H1 (cell line): ENCODE measurements at regions not wholly inside any gene's neighbourhood (a gene's known extent, or its start where the extent isn't known, plus 50 kb on each side); places are given as distances from the start of the nearest gene placed in this dataset.

Experiments
- CTCF ChIA-PET: fragments of 300-600 bp; sonication (Branson Sonifier 250); formaldehyde crosslinking; loops from one replicate; lab custom pipeline; 2021; ENCODE audit not compliant: partially characterized antibody; lab: Charles Lee
- POLR2A ChIA-PET: fragments of 300-600 bp; sonication (Branson Sonifier 250); formaldehyde crosslinking; loops from one replicate; lab custom pipeline; 2021; ENCODE audit warnings: inconsistent platforms; ENCODE audit not compliant: partially characterized antibody; lab: Charles Lee
- DNase-seq, 2 experiments: peaks; one replicate each; pipeline versions ENCODE4 v3.0.0 to v3.0.0-alpha.2; 2010 to 2022; ENCODE audit warnings: low spot score in 2 of 2, low read depth in 1 of 2, mixed read lengths in 1 of 2
- FAIRE-seq: peaks from 2 replicates; lab custom pipeline; 2011; peaks lifted over from hg19 to GRCh38; lab: Jason Lieb, UNC
- H2AFZ ChIP-seq: 2 replicates; pipeline ENCODE4 v1.8.1; 2012; ENCODE audit warnings: low read length, inconsistent platforms
- H2AK5ac ChIP-seq: 2 replicates; pipeline ENCODE4 v1.6.1; 2013; ENCODE audit warnings: low read depth, low read length
- H2BK120ac ChIP-seq: replicated peaks from 2 replicates; pipeline ENCODE3; 2013; ENCODE audit warnings: low read depth, low read length, inconsistent platforms
- H2BK12ac ChIP-seq: 2 replicates; pipeline ENCODE4 v1.6.1; 2013; ENCODE audit warnings: low read depth, low read length
- H2BK15ac ChIP-seq: 2 replicates; pipeline ENCODE4 v1.6.1; 2013; ENCODE audit warnings: low read length
- H2BK20ac ChIP-seq: 2 replicates; pipeline ENCODE4 v1.6.1; 2013; ENCODE audit warnings: low read length
- H2BK5ac ChIP-seq: 2 replicates; pipeline ENCODE4 v1.6.1; 2013; ENCODE audit warnings: low read depth, low read length
- H3K14ac ChIP-seq: 2 replicates; pipeline ENCODE4 v1.6.1; 2013; ENCODE audit warnings: inconsistent platforms; ENCODE audit not compliant: insufficient read length
- H3K18ac ChIP-seq: 2 replicates; pipeline ENCODE4 v1.6.1; 2013; ENCODE audit warnings: low read length; ENCODE audit errors: extremely low read depth
- H3K23ac ChIP-seq: 2 replicates; pipeline ENCODE4 v1.6.1; 2013; ENCODE audit warnings: inconsistent platforms; ENCODE audit not compliant: insufficient read length
- H3K23me2 ChIP-seq: 2 replicates; pipeline ENCODE4 v1.6.1; 2013; ENCODE audit warnings: low read depth, low read length
- H3K27ac ChIP-seq: 2 replicates; pipeline ENCODE4 v1.6.1; 2011; ENCODE audit warnings: low read depth, low read length, inconsistent platforms
- H3K27me3 ChIP-seq, 4 experiments: replicated peaks in 1 of 4; 1 replicate in 1 of 4; 2 replicates in 3 of 4; pipeline versions ENCODE4 v1.6.1 to v1.8.1; 2011 to 2013; ENCODE audit warnings: low read length in 3 of 4, mild to moderate bottlenecking in 3 of 4, inconsistent platforms in 2 of 4, mixed read lengths in 2 of 4, moderate library complexity in 1 of 4; ENCODE audit not compliant: control insufficient read depth in 3 of 4, insufficient read depth in 3 of 4; ENCODE audit errors: extremely low read depth in 1 of 4
- H3K36me3 ChIP-seq, 4 experiments: 2 replicates each; pipeline versions ENCODE4 v1.6.1 to v1.8.1; 2011 to 2013; ENCODE audit warnings: mild to moderate bottlenecking in 4 of 4, low read length in 3 of 4, moderate library complexity in 2 of 4, control low read depth in 1 of 4, inconsistent platforms in 1 of 4; ENCODE audit not compliant: insufficient read depth in 4 of 4, control insufficient read depth in 2 of 4
- H3K4ac ChIP-seq: replicated peaks from 2 replicates; pipeline ENCODE3; 2013; ENCODE audit warnings: low read length, low read depth, mixed read lengths, inconsistent platforms; ENCODE audit not compliant: insufficient read length
- H3K4me1 ChIP-seq, 4 experiments: replicated peaks in 1 of 4; 1 replicate in 1 of 4; 2 replicates in 3 of 4; pipeline versions ENCODE4 v1.6.1 to v1.8.1; 2011 to 2013; ENCODE audit warnings: low read length in 3 of 4, inconsistent platforms in 2 of 4, mixed read lengths in 1 of 4; ENCODE audit not compliant: insufficient read depth in 4 of 4, control insufficient read depth in 3 of 4
- H3K4me2 ChIP-seq, 2 experiments: 2 replicates each; pipeline versions ENCODE4 v1.6.1 to v1.8.1; 2011 to 2013; ENCODE audit warnings: low read depth in 2 of 2, low read length in 2 of 2, control low read depth in 1 of 2, inconsistent platforms in 1 of 2, mild to moderate bottlenecking in 1 of 2; ENCODE audit not compliant: insufficient read depth in 1 of 2
- H3K4me3 ChIP-seq, 4 experiments: fragments of 200-600, 300-600 bp in 1 of 4; sonication (generic), shearing (Covaris generic), sonication (Bioruptor Twin) in 1 of 4; 2 replicates each; pipeline versions ENCODE4 v1.5.1 to v1.8.1; 2011 to 2016; ENCODE audit warnings: low read length in 4 of 4, low read depth in 3 of 4, control low read depth in 2 of 4, inconsistent platforms in 2 of 4, mild to moderate bottlenecking in 2 of 4, mixed read lengths in 1 of 4, moderate library complexity in 1 of 4; ENCODE audit not compliant: insufficient read depth in 2 of 4; ENCODE audit errors: extremely low read depth in 1 of 4
- H3K56ac ChIP-seq: replicated peaks from 2 replicates; pipeline ENCODE3; 2013; ENCODE audit warnings: low read depth, mild to moderate bottlenecking, mixed read lengths, low read length, inconsistent platforms; ENCODE audit not compliant: insufficient read length
- H3K79me1 ChIP-seq: 2 replicates; pipeline ENCODE4 v1.6.1; 2013; ENCODE audit warnings: low read depth, low read length, control low read depth
- H3K79me2 ChIP-seq, 2 experiments: 2 replicates each; pipeline versions ENCODE4 v1.6.1 to v1.8.1; 2012 to 2013; ENCODE audit warnings: low read length in 2 of 2, mild to moderate bottlenecking in 2 of 2, inconsistent platforms in 1 of 2; ENCODE audit not compliant: insufficient read depth in 2 of 2, control insufficient read depth in 1 of 2
- H3K9ac ChIP-seq, 4 experiments: replicated peaks in 1 of 4; 1 replicate in 1 of 4; 2 replicates in 3 of 4; pipeline versions ENCODE4 v1.6.1 to v1.8.1; 2011 to 2013; ENCODE audit warnings: low read depth in 3 of 4, low read length in 3 of 4, control low read depth in 2 of 4, mild to moderate bottlenecking in 2 of 4, moderate library complexity in 2 of 4, inconsistent platforms in 1 of 4; ENCODE audit errors: extremely low read depth in 1 of 4
- H3K9me3 ChIP-seq, 2 experiments: 2 replicates each; pipeline versions ENCODE4 v1.6.1 to v1.8.1; 2012 to 2013; ENCODE audit warnings: mild to moderate bottlenecking in 2 of 2, moderate library complexity in 2 of 2, control low read depth in 1 of 2, inconsistent platforms in 1 of 2, low read depth in 1 of 2, low read length in 1 of 2, mixed read lengths in 1 of 2; ENCODE audit not compliant: insufficient read depth in 2 of 2
- H4K20me1 ChIP-seq, 2 experiments: replicated peaks in 1 of 2; 2 replicates each; pipeline versions ENCODE3 to v1.8.1; 2011 to 2013; ENCODE audit warnings: inconsistent platforms in 2 of 2, low read length in 2 of 2, mild to moderate bottlenecking in 1 of 2; ENCODE audit not compliant: insufficient read depth in 2 of 2, control insufficient read depth in 1 of 2
- H4K5ac ChIP-seq: 2 replicates; pipeline ENCODE4 v1.6.1; 2013; ENCODE audit warnings: low read length, low read depth, mixed read lengths, inconsistent platforms; ENCODE audit not compliant: insufficient read length
- H4K8ac ChIP-seq: 2 replicates; pipeline ENCODE4 v1.8.0; 2013; ENCODE audit warnings: mild to moderate bottlenecking, moderate library complexity, low read length, inconsistent platforms; ENCODE audit not compliant: insufficient read depth; ENCODE audit errors: extremely low read depth
- H4K91ac ChIP-seq: replicated peaks from 2 replicates; pipeline ENCODE3; 2013; ENCODE audit warnings: low read length, mixed read lengths, inconsistent platforms; ENCODE audit not compliant: insufficient read length
- BCL11A ChIP-seq, 2 experiments: IDR thresholded peaks; one replicate each; pipeline ENCODE4 v1.6.1; 2011; ENCODE audit warnings: low read depth in 2 of 2, low read length in 2 of 2, mild to moderate bottlenecking in 2 of 2
- CEBPB ChIP-seq: IDR thresholded peaks from 2 replicates; pipeline ENCODE4 v1.6.1; 2012; ENCODE audit warnings: low read depth, low read length
- KDM1A ChIP-seq: fragments of 200-600, 300-600 bp; sonication (generic); IDR thresholded peaks from 2 replicates; pipeline ENCODE4 v1.7.1; 2016; ENCODE audit warnings: mild to moderate bottlenecking, low read length, borderline replicate concordance
- KDM5A ChIP-seq: fragments of 200-600 bp; IDR thresholded peaks from 2 replicates; pipeline ENCODE4 v1.7.1; 2012; ENCODE audit warnings: mild to moderate bottlenecking, low read length, inconsistent platforms, mixed read lengths
- NANOG ChIP-seq: IDR thresholded peaks from 2 replicates; pipeline ENCODE4 v1.6.1; 2011; ENCODE audit warnings: low read length, low read depth, mild to moderate bottlenecking, inconsistent platforms; ENCODE audit not compliant: insufficient read depth, poor library complexity, severe bottlenecking
- POLR2A ChIP-seq, 2 experiments: IDR thresholded peaks; 1 replicate in 1 of 2; 2 replicates in 1 of 2; pipeline ENCODE4 v1.6.1; 2011; ENCODE audit warnings: low read depth in 2 of 2, low read length in 2 of 2, mild to moderate bottlenecking in 2 of 2; ENCODE audit errors: control extremely low read depth in 1 of 2
- RBBP5 ChIP-seq: IDR thresholded peaks from 2 replicates; pipeline ENCODE4 v1.7.1; 2012; ENCODE audit warnings: low read depth, mild to moderate bottlenecking, inconsistent platforms, low read length, moderate library complexity, borderline replicate concordance
- RXRA ChIP-seq: IDR thresholded peaks from 2 replicates; pipeline ENCODE4 v1.6.1; 2011; ENCODE audit warnings: low read depth, mild to moderate bottlenecking, low read length, moderate library complexity; ENCODE audit not compliant: insufficient read depth
- TAF1 ChIP-seq: IDR thresholded peaks from 2 replicates; pipeline ENCODE4 v1.6.1; 2011; ENCODE audit warnings: mild to moderate bottlenecking, low read depth, low read length
- TF ChIP-seq, protein P1 (sequence below): IDR thresholded peaks from 2 replicates; pipeline ENCODE4 v1.6.1; 2012; ENCODE audit warnings: low read length, inconsistent platforms

DNA sequence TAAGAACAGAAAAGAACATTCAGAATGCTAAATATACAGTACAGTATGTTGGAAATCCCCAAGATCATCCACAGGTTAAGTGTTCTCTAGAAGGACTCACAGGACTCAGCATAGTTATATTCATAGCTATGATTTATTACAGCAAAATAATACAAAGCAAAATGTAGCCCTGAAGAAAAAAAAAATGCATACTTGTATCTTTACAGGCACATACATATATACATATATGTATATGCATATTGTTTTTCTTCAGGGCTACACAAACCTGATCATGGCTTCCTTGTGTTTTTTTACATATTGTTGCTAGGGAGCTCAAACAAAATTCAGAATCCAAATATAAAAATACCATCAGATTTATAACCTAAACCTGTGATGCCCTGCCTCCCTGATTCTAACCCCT lies 78.5 kb downstream of the TUBA3C start:
- Histone ChIP-seq H3K56ac (no peak overlapping the region), H3K18ac (no peak overlapping the region), H2BK20ac (no peak overlapping the region), H3K27me3 (no peaks in the 10 kb centered on the region), H2AK5ac (no peak overlapping the region), H3K36me3 (no peaks in the 10 kb centered on the region), H4K91ac (no peak overlapping the region), H3K4me2 (no peak overlapping the region), H3K79me2 (no peaks in the 10 kb centered on the region), H3K79me1 (no peaks in the 10 kb centered on the region), H2AFZ (no peak overlapping the region), H3K4me3 (no peak overlapping the region), H2BK120ac (no peak overlapping the region), H3K14ac (no peak overlapping the region), H3K4me1 (no peaks in the 10 kb centered on the region), H2BK12ac (no peak overlapping the region), H2BK15ac (no peak overlapping the region), H3K9ac (no peak overlapping the region), H4K20me1 (no peaks in the 10 kb centered on the region), H4K5ac (no peak overlapping the region), H3K23me2 (no peaks in the 10 kb centered on the region), H3K27ac (no peak overlapping the region), H2BK5ac (no peak overlapping the region), H3K4ac (no peak overlapping the region), H3K9me3 (peaks cover 24 to 34% of the 10 kb centered on the region in 2 experiments; a peak in 3 of 4 replicates), H4K8ac (no peak overlapping the region), H3K23ac (no peak overlapping the region)
- ChIA-PET CTCF (no interaction called here), POLR2A (no interaction called here)
- TF ChIP-seq, protein P1, sequence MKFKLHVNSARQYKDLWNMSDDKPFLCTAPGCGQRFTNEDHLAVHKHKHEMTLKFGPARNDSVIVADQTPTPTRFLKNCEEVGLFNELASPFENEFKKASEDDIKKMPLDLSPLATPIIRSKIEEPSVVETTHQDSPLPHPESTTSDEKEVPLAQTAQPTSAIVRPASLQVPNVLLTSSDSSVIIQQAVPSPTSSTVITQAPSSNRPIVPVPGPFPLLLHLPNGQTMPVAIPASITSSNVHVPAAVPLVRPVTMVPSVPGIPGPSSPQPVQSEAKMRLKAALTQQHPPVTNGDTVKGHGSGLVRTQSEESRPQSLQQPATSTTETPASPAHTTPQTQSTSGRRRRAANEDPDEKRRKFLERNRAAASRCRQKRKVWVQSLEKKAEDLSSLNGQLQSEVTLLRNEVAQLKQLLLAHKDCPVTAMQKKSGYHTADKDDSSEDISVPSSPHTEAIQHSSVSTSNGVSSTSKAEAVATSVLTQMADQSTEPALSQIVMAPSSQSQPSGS: no peak
- no peak for TF ChIP-seq KDM1A
- TF ChIP-seq RBBP5: no peak
- TF ChIP-seq POLR2A (IDR thresholded peaks at IDR 0.05; ENCODE audit: control extremely low read depth in 1 of 2, low read depth in 2 of 2, low read length in 2 of 2): no peak
- TF ChIP-seq CEBPB: no peak
- TF ChIP-seq NANOG: no peak
- no peak for TF ChIP-seq BCL11A (IDR thresholded peaks at IDR 0.05; ENCODE audit: low read depth in 2 of 2, low read length in 2 of 2)
- TF ChIP-seq TAF1: no peak
- TF ChIP-seq RXRA: no peak
- no peak for TF ChIP-seq KDM5A
- FAIRE-seq: no peak
- no peak for DNase-seq
